Stimulated activated CD4-positive, alpha-beta T cell treated with anti-CD3 and anti-CD28 coated beads, Interleukin-1b, Interleukin-23, amount 100 ng/mL, for 48 hours (primary cell): ENCODE measurements at regions not wholly inside any gene's neighbourhood (a gene's known extent, or its start where the extent isn't known, plus 50 kb on each side); places are given as distances from the start of the nearest gene placed in this dataset.
A peak's percentile ranks its signal among the peaks of the same experiment; 100 is the strongest.
"Not testable (repeated sequence)": the region's sequence is repeated elsewhere in the genome, so short reads cannot be mapped to it uniquely, and the experiment has no call there.

ENCODE experiments used
- DNase-seq: peaks from one replicate; pipeline ENCODE4 v3.0.0-alpha.2; 2020

- DNase-seq = no peak
These were observed 159.8 kb downstream of the DPY19L2 start for GRCh38 chr12:63508543-63508942.

- no peak for DNase-seq
These were observed 168.7 kb downstream of the DPY19L2 start for GRCh38 chr12:63499567-63499966.

GRCh38 chr12:63498239-63498638 is 170.1 kb downstream of the DPY19L2 start:
- no peak for DNase-seq

- no peak for DNase-seq
These were observed 171.6 kb downstream of the DPY19L2 start for GRCh38 chr12:63496654-63497053.

- DNase-seq = no peak
These were observed 172.3 kb downstream of the DPY19L2 start for GRCh38 chr12:63495974-63496373.

- not testable (repeated sequence) for DNase-seq
These were observed 174.9 kb downstream of the DPY19L2 start for GRCh38 chr12:63493357-63493756.

- DNase-seq = no peak
These were observed 188.1 kb downstream of the DPY19L2 start for GRCh38 chr12:63480186-63480585.

GRCh38 chr12:63470161-63470560 is 198.1 kb downstream of the DPY19L2 start:
- no peak for DNase-seq

- DNase-seq = no peak
These were observed 200.3 kb downstream of the DPY19L2 start for GRCh38 chr12:63467951-63468350.

GRCh38 chr12:63457857-63458256 is 210.4 kb downstream of the DPY19L2 start:
- DNase-seq = no peak

- DNase-seq = no peak
These were observed 210.9 kb downstream of the DPY19L2 start for GRCh38 chr12:63457428-63457827.

- no peak for DNase-seq
These were observed 217.5 kb downstream of the DPY19L2 start for GRCh38 chr12:63450816-63451215.

GRCh38 chr12:63450334-63450733 is 218.0 kb downstream of the DPY19L2 start:
- no peak for DNase-seq

GRCh38 chr12:63445224-63445880 is 222.9 kb downstream of the DPY19L2 start:
- DNase-seq = no peak

GRCh38 chr12:63440048-63440447 is 228.2 kb downstream of the DPY19L2 start:
- no peak for DNase-seq

GRCh38 chr12:63434384-63434783 is 233.9 kb downstream of the DPY19L2 start:
- not testable (repeated sequence) for DNase-seq

GRCh38 chr12:63427969-63428368 is 240.3 kb downstream of the DPY19L2 start:
- DNase-seq = not testable (repeated sequence)

GRCh38 chr12:63427029-63427428 is 241.3 kb downstream of the DPY19L2 start:
- DNase-seq = not testable (repeated sequence)

GRCh38 chr12:63424671-63425070 is 243.6 kb downstream of the DPY19L2 start:
- no peak for DNase-seq

GRCh38 chr12:63423839-63424238 is 244.5 kb downstream of the DPY19L2 start:
- no peak for DNase-seq

- DNase-seq = peak; percentile 15
These were observed 248.1 kb downstream of the DPY19L2 start for GRCh38 chr12:63420206-63420644.

- DNase-seq = no peak
These were observed 249.1 kb downstream of the DPY19L2 start for GRCh38 chr12:63419154-63419553.

- no peak for DNase-seq
These were observed 251.5 kb downstream of the DPY19L2 start for GRCh38 chr12:63416788-63417187.

- no peak for DNase-seq
These were observed 252.9 kb downstream of the DPY19L2 start for GRCh38 chr12:63415357-63415756.

- DNase-seq = no peak
These were observed 258.1 kb downstream of the DPY19L2 start for GRCh38 chr12:63410197-63410596.
